ENCODE measurements at regions not wholly inside any gene's neighbourhood (a gene's known extent, or its start where the extent isn't known, plus 50 kb on each side); places are given as distances from the start of the nearest gene placed in this dataset.

DNA sequence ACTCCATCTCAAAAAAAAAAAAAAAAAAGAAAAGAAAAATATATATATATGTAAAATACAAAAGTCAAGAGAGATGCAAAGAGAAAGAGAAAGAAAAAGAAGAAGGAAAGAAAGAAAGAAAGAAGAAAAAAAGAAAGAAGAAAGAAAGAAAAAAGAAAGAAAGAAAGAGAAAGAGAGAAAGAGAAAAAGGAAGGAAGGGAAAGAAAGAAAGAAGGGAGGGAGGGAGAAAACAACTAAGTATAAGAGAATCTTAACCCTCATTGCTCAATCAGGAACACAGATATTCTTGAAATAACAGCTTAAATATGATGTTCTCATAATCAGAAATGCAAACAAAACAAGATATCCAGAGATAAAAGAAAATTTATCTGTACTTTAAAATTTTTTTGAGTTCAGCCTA lies 54.4 kb upstream of the MARCKS start:
- no peak for DNase-seq

DNA sequence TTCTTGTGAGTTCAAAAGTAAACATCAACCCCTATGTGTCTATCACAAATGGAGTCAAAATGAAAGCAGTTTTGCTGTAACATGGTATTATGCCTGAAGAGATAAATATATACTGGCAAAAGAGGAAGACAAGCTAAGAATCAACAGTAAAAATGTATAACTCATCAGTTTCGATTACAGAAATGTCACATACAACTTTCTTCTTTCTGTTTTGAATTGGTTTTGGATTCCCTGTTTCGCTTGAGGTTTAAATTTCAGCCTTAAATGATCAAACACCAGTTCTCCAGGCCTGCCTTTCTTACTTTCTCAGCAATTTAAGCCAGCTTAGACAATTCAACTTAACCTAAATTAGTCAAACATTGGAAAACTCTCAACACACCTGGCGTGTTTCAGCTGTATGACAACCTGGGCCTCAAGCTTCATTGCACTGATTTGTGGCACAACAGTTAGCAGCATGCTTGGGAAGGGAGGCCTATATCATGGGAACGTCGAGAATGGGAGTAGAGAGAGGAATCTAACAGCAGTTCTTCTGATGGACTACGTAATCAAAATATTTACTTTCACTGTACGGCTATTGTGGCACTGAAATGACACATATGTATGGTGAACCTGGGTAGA lies 51.9 kb upstream of the MARCKS start:
- DNase-seq: no peak

DNA sequence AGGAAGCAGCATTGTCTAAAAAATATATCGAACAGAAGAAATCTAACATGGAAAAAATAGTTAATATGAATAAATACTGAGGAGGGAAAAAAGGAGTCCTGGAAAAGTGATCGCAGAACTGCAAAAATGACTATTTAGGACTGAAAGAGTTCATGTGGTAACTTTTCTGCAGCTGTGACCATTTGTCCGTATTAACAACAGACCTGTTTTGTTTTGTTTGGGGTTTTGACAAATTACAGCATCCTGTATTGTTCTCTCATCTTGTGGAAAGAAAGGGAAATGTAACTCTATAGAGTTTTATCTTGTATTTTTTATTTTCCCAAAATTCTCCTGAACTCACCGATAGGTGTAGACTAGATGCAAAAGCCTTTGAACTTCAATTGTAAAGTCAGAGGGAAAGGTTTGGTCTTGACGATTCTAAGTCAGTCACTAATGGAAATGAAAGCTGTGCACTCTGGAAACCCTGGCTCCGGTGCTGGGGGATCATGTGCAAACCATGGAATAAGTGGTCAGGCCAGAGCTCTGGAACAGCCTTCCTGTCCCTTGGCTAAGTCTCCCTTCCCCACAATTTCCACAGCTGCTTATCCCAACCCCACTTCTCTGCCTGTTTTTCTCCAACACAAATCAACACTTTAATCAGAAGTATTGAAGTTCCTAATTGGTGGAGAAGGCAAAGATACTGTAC lies 51.2 kb upstream of the MARCKS start:
- DNase-seq: no peak
